H1 (cell line): ENCODE measurements at regions not wholly inside any gene's neighbourhood (a gene's known extent, or its start where the extent isn't known, plus 50 kb on each side); places are given as distances from the start of the nearest gene placed in this dataset.

Experiments used
- CTCF ChIA-PET: fragments of 300-600 bp; sonication (Branson Sonifier 250); formaldehyde crosslinking; loops from one replicate; lab custom pipeline; 2021; ENCODE audit not compliant: partially characterized antibody; lab: Charles Lee
- POLR2A ChIA-PET: fragments of 300-600 bp; sonication (Branson Sonifier 250); formaldehyde crosslinking; loops from one replicate; lab custom pipeline; 2021; ENCODE audit warnings: inconsistent platforms; ENCODE audit not compliant: partially characterized antibody; lab: Charles Lee
- DNase-seq, 2 experiments: peaks; one replicate each; pipeline versions ENCODE4 v3.0.0 to v3.0.0-alpha.2; 2010 to 2022; ENCODE audit warnings: low spot score in 2 of 2, low read depth in 1 of 2, mixed read lengths in 1 of 2
- FAIRE-seq: peaks from 2 replicates; lab custom pipeline; 2011; peaks lifted over from hg19 to GRCh38; lab: Jason Lieb, UNC
- H2AFZ ChIP-seq: 2 replicates; pipeline ENCODE4 v1.8.1; 2012; ENCODE audit warnings: low read length, inconsistent platforms
- H2AK5ac ChIP-seq: 2 replicates; pipeline ENCODE4 v1.6.1; 2013; ENCODE audit warnings: low read depth, low read length
- H2BK120ac ChIP-seq: replicated peaks from 2 replicates; pipeline ENCODE3; 2013; ENCODE audit warnings: low read depth, low read length, inconsistent platforms
- H2BK12ac ChIP-seq: 2 replicates; pipeline ENCODE4 v1.6.1; 2013; ENCODE audit warnings: low read depth, low read length
- H2BK15ac ChIP-seq: 2 replicates; pipeline ENCODE4 v1.6.1; 2013; ENCODE audit warnings: low read length
- H2BK20ac ChIP-seq: 2 replicates; pipeline ENCODE4 v1.6.1; 2013; ENCODE audit warnings: low read length
- H2BK5ac ChIP-seq: 2 replicates; pipeline ENCODE4 v1.6.1; 2013; ENCODE audit warnings: low read depth, low read length
- H3K14ac ChIP-seq: 2 replicates; pipeline ENCODE4 v1.6.1; 2013; ENCODE audit warnings: inconsistent platforms; ENCODE audit not compliant: insufficient read length
- H3K18ac ChIP-seq: 2 replicates; pipeline ENCODE4 v1.6.1; 2013; ENCODE audit warnings: low read length; ENCODE audit errors: extremely low read depth
- H3K23ac ChIP-seq: 2 replicates; pipeline ENCODE4 v1.6.1; 2013; ENCODE audit warnings: inconsistent platforms; ENCODE audit not compliant: insufficient read length
- H3K23me2 ChIP-seq: 2 replicates; pipeline ENCODE4 v1.6.1; 2013; ENCODE audit warnings: low read depth, low read length
- H3K27ac ChIP-seq: 2 replicates; pipeline ENCODE4 v1.6.1; 2011; ENCODE audit warnings: low read depth, low read length, inconsistent platforms
- H3K27me3 ChIP-seq, 4 experiments: replicated peaks in 1 of 4; 1 replicate in 1 of 4; 2 replicates in 3 of 4; pipeline versions ENCODE4 v1.6.1 to v1.8.1; 2011 to 2013; ENCODE audit warnings: low read length in 3 of 4, mild to moderate bottlenecking in 3 of 4, inconsistent platforms in 2 of 4, mixed read lengths in 2 of 4, moderate library complexity in 1 of 4; ENCODE audit not compliant: control insufficient read depth in 3 of 4, insufficient read depth in 3 of 4; ENCODE audit errors: extremely low read depth in 1 of 4
- H3K36me3 ChIP-seq, 4 experiments: 2 replicates each; pipeline versions ENCODE4 v1.6.1 to v1.8.1; 2011 to 2013; ENCODE audit warnings: mild to moderate bottlenecking in 4 of 4, low read length in 3 of 4, moderate library complexity in 2 of 4, control low read depth in 1 of 4, inconsistent platforms in 1 of 4; ENCODE audit not compliant: insufficient read depth in 4 of 4, control insufficient read depth in 2 of 4
- H3K4ac ChIP-seq: replicated peaks from 2 replicates; pipeline ENCODE3; 2013; ENCODE audit warnings: low read length, low read depth, mixed read lengths, inconsistent platforms; ENCODE audit not compliant: insufficient read length
- H3K4me1 ChIP-seq, 4 experiments: replicated peaks in 1 of 4; 1 replicate in 1 of 4; 2 replicates in 3 of 4; pipeline versions ENCODE4 v1.6.1 to v1.8.1; 2011 to 2013; ENCODE audit warnings: low read length in 3 of 4, inconsistent platforms in 2 of 4, mixed read lengths in 1 of 4; ENCODE audit not compliant: insufficient read depth in 4 of 4, control insufficient read depth in 3 of 4
- H3K4me2 ChIP-seq, 2 experiments: 2 replicates each; pipeline versions ENCODE4 v1.6.1 to v1.8.1; 2011 to 2013; ENCODE audit warnings: low read depth in 2 of 2, low read length in 2 of 2, control low read depth in 1 of 2, inconsistent platforms in 1 of 2, mild to moderate bottlenecking in 1 of 2; ENCODE audit not compliant: insufficient read depth in 1 of 2
- H3K4me3 ChIP-seq, 4 experiments: fragments of 200-600, 300-600 bp in 1 of 4; sonication (generic), shearing (Covaris generic), sonication (Bioruptor Twin) in 1 of 4; 2 replicates each; pipeline versions ENCODE4 v1.5.1 to v1.8.1; 2011 to 2016; ENCODE audit warnings: low read length in 4 of 4, low read depth in 3 of 4, control low read depth in 2 of 4, inconsistent platforms in 2 of 4, mild to moderate bottlenecking in 2 of 4, mixed read lengths in 1 of 4, moderate library complexity in 1 of 4; ENCODE audit not compliant: insufficient read depth in 2 of 4; ENCODE audit errors: extremely low read depth in 1 of 4
- H3K56ac ChIP-seq: replicated peaks from 2 replicates; pipeline ENCODE3; 2013; ENCODE audit warnings: low read depth, mild to moderate bottlenecking, mixed read lengths, low read length, inconsistent platforms; ENCODE audit not compliant: insufficient read length
- H3K79me1 ChIP-seq: 2 replicates; pipeline ENCODE4 v1.6.1; 2013; ENCODE audit warnings: low read depth, low read length, control low read depth
- H3K79me2 ChIP-seq, 2 experiments: 2 replicates each; pipeline versions ENCODE4 v1.6.1 to v1.8.1; 2012 to 2013; ENCODE audit warnings: low read length in 2 of 2, mild to moderate bottlenecking in 2 of 2, inconsistent platforms in 1 of 2; ENCODE audit not compliant: insufficient read depth in 2 of 2, control insufficient read depth in 1 of 2
- H3K9ac ChIP-seq, 4 experiments: replicated peaks in 1 of 4; 1 replicate in 1 of 4; 2 replicates in 3 of 4; pipeline versions ENCODE4 v1.6.1 to v1.8.1; 2011 to 2013; ENCODE audit warnings: low read depth in 3 of 4, low read length in 3 of 4, control low read depth in 2 of 4, mild to moderate bottlenecking in 2 of 4, moderate library complexity in 2 of 4, inconsistent platforms in 1 of 4; ENCODE audit errors: extremely low read depth in 1 of 4
- H3K9me3 ChIP-seq, 2 experiments: 2 replicates each; pipeline versions ENCODE4 v1.6.1 to v1.8.1; 2012 to 2013; ENCODE audit warnings: mild to moderate bottlenecking in 2 of 2, moderate library complexity in 2 of 2, control low read depth in 1 of 2, inconsistent platforms in 1 of 2, low read depth in 1 of 2, low read length in 1 of 2, mixed read lengths in 1 of 2; ENCODE audit not compliant: insufficient read depth in 2 of 2
- H4K20me1 ChIP-seq, 2 experiments: replicated peaks in 1 of 2; 2 replicates each; pipeline versions ENCODE3 to v1.8.1; 2011 to 2013; ENCODE audit warnings: inconsistent platforms in 2 of 2, low read length in 2 of 2, mild to moderate bottlenecking in 1 of 2; ENCODE audit not compliant: insufficient read depth in 2 of 2, control insufficient read depth in 1 of 2
- H4K5ac ChIP-seq: 2 replicates; pipeline ENCODE4 v1.6.1; 2013; ENCODE audit warnings: low read length, low read depth, mixed read lengths, inconsistent platforms; ENCODE audit not compliant: insufficient read length
- H4K8ac ChIP-seq: 2 replicates; pipeline ENCODE4 v1.8.0; 2013; ENCODE audit warnings: mild to moderate bottlenecking, moderate library complexity, low read length, inconsistent platforms; ENCODE audit not compliant: insufficient read depth; ENCODE audit errors: extremely low read depth
- H4K91ac ChIP-seq: replicated peaks from 2 replicates; pipeline ENCODE3; 2013; ENCODE audit warnings: low read length, mixed read lengths, inconsistent platforms; ENCODE audit not compliant: insufficient read length
- ATF2 ChIP-seq: IDR thresholded peaks from 2 replicates; pipeline ENCODE4 v1.6.1; 2012; ENCODE audit warnings: low read length, inconsistent platforms
- BACH1 ChIP-seq: IDR thresholded peaks from 2 replicates; pipeline ENCODE4 v1.6.1; 2012; ENCODE audit warnings: low read length, improper control_type of control experiment
- CBX5 ChIP-seq: fragments of 300-800, 300-1000 bp; sonication (generic); IDR thresholded peaks from 2 replicates; pipeline ENCODE4 v1.7.1; 2016; ENCODE audit warnings: antibody characterized with exemption, low read length, low read depth
- CEBPB ChIP-seq: IDR thresholded peaks from 2 replicates; pipeline ENCODE4 v1.6.1; 2012; ENCODE audit warnings: low read depth, low read length
- EZH2 ChIP-seq: fragments of 200-600 bp; sonication (generic); IDR thresholded peaks from 2 replicates; pipeline ENCODE4 v1.7.1; 2012; ENCODE audit warnings: low read depth, mild to moderate bottlenecking, moderate library complexity, low read length, inconsistent platforms; ENCODE audit not compliant: severe bottlenecking
- FOSL1 ChIP-seq: IDR thresholded peaks from 2 replicates; pipeline ENCODE4 v1.6.1; 2011; ENCODE audit warnings: mild to moderate bottlenecking, low read depth, low read length, moderate library complexity; ENCODE audit not compliant: insufficient read depth
- GTF2F1 ChIP-seq: IDR thresholded peaks from 2 replicates; pipeline ENCODE4 v1.6.1; 2012; ENCODE audit warnings: low read depth, low read length, improper control_type of control experiment, borderline replicate concordance
- JUN ChIP-seq: IDR thresholded peaks from 2 replicates; pipeline ENCODE4 v1.6.1; 2011; ENCODE audit warnings: low read depth, mild to moderate bottlenecking, improper control_type of control experiment, low read length
- JUND ChIP-seq: IDR thresholded peaks from 2 replicates; pipeline ENCODE4 v1.6.1; 2011; ENCODE audit warnings: mild to moderate bottlenecking, improper control_type of control experiment, low read length
- KDM5A ChIP-seq: fragments of 200-600 bp; IDR thresholded peaks from 2 replicates; pipeline ENCODE4 v1.7.1; 2012; ENCODE audit warnings: mild to moderate bottlenecking, low read length, inconsistent platforms, mixed read lengths
- MAFK ChIP-seq: IDR thresholded peaks from 2 replicates; pipeline ENCODE4 v1.6.1; 2012; ENCODE audit warnings: low read depth, mild to moderate bottlenecking, improper control_type of control experiment, low read length
- NRF1 ChIP-seq: IDR thresholded peaks from 2 replicates; pipeline ENCODE4 v1.6.1; 2011; ENCODE audit warnings: mild to moderate bottlenecking, low read depth, low read length, improper control_type of control experiment
- POU5F1 ChIP-seq: IDR thresholded peaks from 2 replicates; pipeline ENCODE4 v1.6.1; 2011; ENCODE audit warnings: low read depth, mild to moderate bottlenecking, low read length, moderate library complexity
- RFX5 ChIP-seq: IDR thresholded peaks from 2 replicates; pipeline ENCODE4 v1.6.1; 2011; ENCODE audit warnings: low read depth, low read length, improper control_type of control experiment, borderline replicate concordance
- TCF12 ChIP-seq: IDR thresholded peaks from 2 replicates; pipeline ENCODE4 v1.6.1; 2011; ENCODE audit warnings: low read depth, mild to moderate bottlenecking, low read length

DNA sequence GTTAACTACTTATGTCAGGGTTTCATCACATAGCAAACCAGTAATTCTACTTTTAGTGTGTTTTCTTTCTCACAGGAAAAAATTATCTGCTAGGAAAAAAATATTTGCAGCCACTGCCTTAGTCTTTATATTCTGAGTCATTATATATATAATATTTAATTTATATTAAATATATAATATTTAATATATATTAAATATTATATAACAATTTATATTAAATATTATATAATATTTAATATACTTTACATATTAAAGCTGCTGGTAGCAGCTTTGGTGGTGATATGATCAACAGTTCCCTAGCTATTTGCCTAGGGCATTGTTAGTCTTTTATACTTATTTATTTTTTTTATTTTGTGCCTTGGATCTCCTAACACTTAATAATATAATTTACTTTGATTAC is 381.6 kb downstream of the STIM2 start:
- Histone ChIP-seq H3K14ac (no peak overlapping the region), H2BK12ac (no peak overlapping the region), H3K18ac (no peak overlapping the region), H4K5ac (no peak overlapping the region), H3K23me2 (no peaks in the 10 kb centered on the region; the same call in 1 of the 2 replicates), H2AFZ (no peak overlapping the region), H3K36me3 (no peaks in the 10 kb centered on the region), H2BK5ac (no peak overlapping the region), H2AK5ac (no peak overlapping the region), H3K4me3 (no peak overlapping the region), H3K4ac (no peak overlapping the region), H3K23ac (no peak overlapping the region), H3K27me3 (no peaks in the 10 kb centered on the region), H3K79me2 (no peaks in the 10 kb centered on the region), H2BK120ac (no peak overlapping the region), H3K56ac (no peak overlapping the region), H3K4me2 (no peak overlapping the region), H3K79me1 (no peaks in the 10 kb centered on the region), H4K91ac (no peak overlapping the region), H3K9me3 (no peaks in the 10 kb centered on the region), H4K20me1 (no peaks in the 10 kb centered on the region), H3K4me1 (no peaks in the 10 kb centered on the region), H3K9ac (no peak overlapping the region), H4K8ac (no peak overlapping the region), H2BK15ac (no peak overlapping the region), H3K27ac (no peak overlapping the region), H2BK20ac (no peak overlapping the region)
- no peak for FAIRE-seq
- no peak for DNase-seq
- ChIA-PET POLR2A (no interaction called here), CTCF (no interaction called here)
- TF ChIP-seq NRF1 (no peak), EZH2 (no peak), JUN (no peak), RFX5 (no peak), FOSL1 (no peak), GTF2F1 (no peak), MAFK (no peak), CBX5 (no peak), BACH1 (no peak), TCF12 (no peak), JUND (no peak), POU5F1 (no peak), ATF2 (no peak), CEBPB (no peak), KDM5A (no peak)
